ENCODE measurements at regions not wholly inside any gene's neighbourhood (a gene's known extent, or its start where the extent isn't known, plus 50 kb on each side); places are given as distances from the start of the nearest gene placed in this dataset.

DNA sequence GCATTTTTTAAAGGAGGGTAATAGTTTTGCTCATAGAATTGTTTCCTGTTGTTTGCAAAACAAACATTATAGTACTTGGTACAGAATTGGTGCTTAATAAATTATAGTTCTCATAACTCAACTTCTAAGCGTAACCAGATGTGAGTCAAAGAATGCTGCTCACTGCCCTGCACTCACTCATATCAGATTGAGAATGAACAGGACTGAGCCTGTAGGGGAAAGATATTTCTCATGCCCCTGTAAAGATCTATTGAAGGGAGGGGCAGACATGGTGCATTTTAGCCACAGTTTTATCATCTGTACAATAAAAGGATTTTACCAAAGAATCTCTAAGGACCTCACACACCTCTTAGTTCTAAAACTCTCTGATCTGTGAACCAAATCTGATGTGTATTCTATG lies 358.5 kb downstream of the SEC16B start:
- no peak for FAIRE-seq
- H4K20me1 ChIP-seq (ENCODE audit: insufficient read depth, low read length) = no peaks in the 10 kb centered on the region
- H3K27ac ChIP-seq (ENCODE audit: extremely low read length, insufficient read depth, low read length) = no peak overlapping the region
- no peaks in the 10 kb centered on the region for H3K27me3 ChIP-seq (ENCODE audit: control insufficient read depth in 1 of 2, insufficient read depth in 2 of 2, low read length in 2 of 2)
- no peaks in the 10 kb centered on the region for H3K36me3 ChIP-seq (replicated peaks in 1 of 2; ENCODE audit: control insufficient read depth in 1 of 2, insufficient read depth in 2 of 2, low read length in 2 of 2)
- no peak for DNase-seq (ENCODE audit: low spot score)
- CTCF ChIA-PET (ENCODE audit: low intra/inter-chr PET ratio, low total read pairs) = no interaction called here
- no peak overlapping the region for H3K4me3 ChIP-seq (replicated peaks in 1 of 3; ENCODE audit: insufficient read depth in 1 of 3, low read depth in 2 of 3, low read length in 3 of 3)
- TF ChIP-seq ZNF549 (CRISPR knock-in tag; IDR thresholded peaks at IDR 0.05) = no peak
- TF ChIP-seq ZNF329 (CRISPR knock-in tag; IDR thresholded peaks at IDR 0.05; ENCODE audit: low read depth) = no peak
- TF ChIP-seq RFX3 (CRISPR knock-in tag; IDR thresholded peaks at IDR 0.05) = no peak
- TF ChIP-seq, protein P1, sequence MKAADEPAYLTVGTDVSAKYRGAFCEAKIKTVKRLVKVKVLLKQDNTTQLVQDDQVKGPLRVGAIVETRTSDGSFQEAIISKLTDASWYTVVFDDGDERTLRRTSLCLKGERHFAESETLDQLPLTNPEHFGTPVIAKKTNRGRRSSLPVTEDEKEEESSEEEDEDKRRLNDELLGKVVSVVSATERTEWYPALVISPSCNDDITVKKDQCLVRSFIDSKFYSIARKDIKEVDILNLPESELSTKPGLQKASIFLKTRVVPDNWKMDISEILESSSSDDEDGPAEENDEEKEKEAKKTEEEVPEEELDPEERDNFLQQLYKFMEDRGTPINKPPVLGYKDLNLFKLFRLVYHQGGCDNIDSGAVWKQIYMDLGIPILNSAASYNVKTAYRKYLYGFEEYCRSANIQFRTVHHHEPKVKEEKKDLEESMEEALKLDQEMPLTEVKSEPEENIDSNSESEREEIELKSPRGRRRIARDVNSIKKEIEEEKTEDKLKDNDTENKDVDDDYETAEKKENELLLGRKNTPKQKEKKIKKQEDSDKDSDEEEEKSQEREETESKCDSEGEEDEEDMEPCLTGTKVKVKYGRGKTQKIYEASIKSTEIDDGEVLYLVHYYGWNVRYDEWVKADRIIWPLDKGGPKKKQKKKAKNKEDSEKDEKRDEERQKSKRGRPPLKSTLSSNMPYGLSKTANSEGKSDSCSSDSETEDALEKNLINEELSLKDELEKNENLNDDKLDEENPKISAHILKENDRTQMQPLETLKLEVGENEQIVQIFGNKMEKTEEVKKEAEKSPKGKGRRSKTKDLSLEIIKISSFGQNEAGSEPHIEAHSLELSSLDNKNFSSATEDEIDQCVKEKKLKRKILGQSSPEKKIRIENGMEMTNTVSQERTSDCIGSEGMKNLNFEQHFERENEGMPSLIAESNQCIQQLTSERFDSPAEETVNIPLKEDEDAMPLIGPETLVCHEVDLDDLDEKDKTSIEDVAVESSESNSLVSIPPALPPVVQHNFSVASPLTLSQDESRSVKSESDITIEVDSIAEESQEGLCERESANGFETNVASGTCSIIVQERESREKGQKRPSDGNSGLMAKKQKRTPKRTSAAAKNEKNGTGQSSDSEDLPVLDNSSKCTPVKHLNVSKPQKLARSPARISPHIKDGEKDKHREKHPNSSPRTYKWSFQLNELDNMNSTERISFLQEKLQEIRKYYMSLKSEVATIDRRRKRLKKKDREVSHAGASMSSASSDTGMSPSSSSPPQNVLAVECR (CRISPR knock-in tag; IDR thresholded peaks at IDR 0.05; ENCODE audit: borderline replicate concordance) = no peak
- TF ChIP-seq ZNF891 (CRISPR knock-in tag; IDR thresholded peaks at IDR 0.05) = no peak
- TF ChIP-seq, protein P2, sequence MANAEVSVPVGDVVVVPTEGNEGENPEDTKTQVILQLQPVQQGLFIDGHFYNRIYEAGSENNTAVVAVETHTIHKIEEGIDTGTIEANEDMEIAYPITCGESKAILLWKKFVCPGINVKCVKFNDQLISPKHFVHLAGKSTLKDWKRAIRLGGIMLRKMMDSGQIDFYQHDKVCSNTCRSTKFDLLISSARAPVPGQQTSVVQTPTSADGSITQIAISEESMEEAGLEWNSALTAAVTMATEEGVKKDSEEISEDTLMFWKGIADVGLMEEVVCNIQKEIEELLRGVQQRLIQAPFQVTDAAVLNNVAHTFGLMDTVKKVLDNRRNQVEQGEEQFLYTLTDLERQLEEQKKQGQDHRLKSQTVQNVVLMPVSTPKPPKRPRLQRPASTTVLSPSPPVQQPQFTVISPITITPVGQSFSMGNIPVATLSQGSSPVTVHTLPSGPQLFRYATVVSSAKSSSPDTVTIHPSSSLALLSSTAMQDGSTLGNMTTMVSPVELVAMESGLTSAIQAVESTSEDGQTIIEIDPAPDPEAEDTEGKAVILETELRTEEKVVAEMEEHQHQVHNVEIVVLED (CRISPR knock-in tag; IDR thresholded peaks at IDR 0.05; ENCODE audit: borderline replicate concordance) = no peak
- no peak for TF ChIP-seq ZNF841 (CRISPR knock-in tag; IDR thresholded peaks at IDR 0.05; ENCODE audit: borderline replicate concordance)
- TF ChIP-seq, protein P3, sequence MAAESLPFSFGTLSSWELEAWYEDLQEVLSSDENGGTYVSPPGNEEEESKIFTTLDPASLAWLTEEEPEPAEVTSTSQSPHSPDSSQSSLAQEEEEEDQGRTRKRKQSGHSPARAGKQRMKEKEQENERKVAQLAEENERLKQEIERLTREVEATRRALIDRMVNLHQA (CRISPR knock-in tag; IDR thresholded peaks at IDR 0.05) = no peak
- no peak for TF ChIP-seq KMT2B (CRISPR knock-in tag; IDR thresholded peaks at IDR 0.05)
- no peak for TF ChIP-seq ZNF335 (CRISPR knock-in tag; IDR thresholded peaks at IDR 0.05)
- no peak for TF ChIP-seq MTF1 (CRISPR knock-in tag; IDR thresholded peaks at IDR 0.05)
- TF ChIP-seq, protein P4, sequence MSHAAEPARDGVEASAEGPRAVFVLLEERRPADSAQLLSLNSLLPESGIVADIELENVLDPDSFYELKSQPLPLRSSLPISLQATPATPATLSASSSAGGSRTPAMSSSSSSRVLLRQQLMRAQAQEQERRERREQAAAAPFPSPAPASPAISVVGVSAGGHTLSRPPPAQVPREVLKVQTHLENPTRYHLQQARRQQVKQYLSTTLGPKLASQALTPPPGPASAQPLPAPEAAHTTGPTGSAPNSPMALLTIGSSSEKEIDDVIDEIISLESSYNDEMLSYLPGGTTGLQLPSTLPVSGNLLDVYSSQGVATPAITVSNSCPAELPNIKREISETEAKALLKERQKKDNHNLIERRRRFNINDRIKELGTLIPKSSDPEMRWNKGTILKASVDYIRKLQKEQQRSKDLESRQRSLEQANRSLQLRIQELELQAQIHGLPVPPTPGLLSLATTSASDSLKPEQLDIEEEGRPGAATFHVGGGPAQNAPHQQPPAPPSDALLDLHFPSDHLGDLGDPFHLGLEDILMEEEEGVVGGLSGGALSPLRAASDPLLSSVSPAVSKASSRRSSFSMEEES (CRISPR knock-in tag; IDR thresholded peaks at IDR 0.05) = no peak
- no peak for TF ChIP-seq ZFY (CRISPR knock-in tag; IDR thresholded peaks at IDR 0.05)
- TF ChIP-seq ZSCAN25 (CRISPR knock-in tag; IDR thresholded peaks at IDR 0.05) = no peak
- no peak for TF ChIP-seq SETDB1 (CRISPR knock-in tag; IDR thresholded peaks at IDR 0.05; ENCODE audit: borderline replicate concordance)
- TF ChIP-seq ZNF780A (CRISPR knock-in tag; IDR thresholded peaks at IDR 0.05) = no peak
- TF ChIP-seq, protein P5, sequence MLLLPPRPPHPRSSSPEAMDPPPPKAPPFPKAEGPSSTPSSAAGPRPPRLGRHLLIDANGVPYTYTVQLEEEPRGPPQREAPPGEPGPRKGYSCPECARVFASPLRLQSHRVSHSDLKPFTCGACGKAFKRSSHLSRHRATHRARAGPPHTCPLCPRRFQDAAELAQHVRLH (CRISPR knock-in tag; IDR thresholded peaks at IDR 0.05; ENCODE audit: borderline replicate concordance, low read depth) = no peak
- TF ChIP-seq FOSL2 (CRISPR knock-in tag; IDR thresholded peaks at IDR 0.05) = no peak
- no peak for TF ChIP-seq ARNT (IDR thresholded peaks at IDR 0.05)
- TF ChIP-seq ELF3 (CRISPR knock-in tag; IDR thresholded peaks at IDR 0.05) = no peak
- WGBS (ENCODE audit: low lambda C conversion rate) = 58% methylated on average over 1 of the region's 1 CpG
- H3K4me1 ChIP-seq (ENCODE audit: insufficient read depth, low read length) = no peaks in the 10 kb centered on the region
- H2AFZ ChIP-seq (ENCODE audit: low read length) = no peak overlapping the region
- in situ Hi-C loops (cut with HindIII; ENCODE audit: extremely low pct_ligation_motif_present, low pct_unique_long_range_greater_than_20kb) = no loop called here
- no TSS peak for BruUV-seq (replicated peaks)
- intact Hi-C loops (cut with micrococcal nuclease; ENCODE audit: unreplicated experiment) = no loop called here
- no peaks in the 10 kb centered on the region for H3K79me2 ChIP-seq (ENCODE audit: insufficient read depth, low read length)
- no peak overlapping the region for H3K9ac ChIP-seq (ENCODE audit: insufficient read depth, low read depth, low read length)
- POLR2A ChIA-PET = no interaction called here
- no peaks in the 10 kb centered on the region for H3K9me3 ChIP-seq (ENCODE audit: low read length)
- H3K4me2 ChIP-seq (ENCODE audit: low read depth, low read length) = no peak overlapping the region
- ATAC-seq = no peak

All from HepG2 (cell line).